Pons (tissue), 1 donor: ENCODE measurements at regions not wholly inside any gene's neighbourhood (a gene's known extent, or its start where the extent isn't known, plus 50 kb on each side); places are given as distances from the start of the nearest gene placed in this dataset.
"Not testable (repeated sequence)": the region's sequence is repeated elsewhere in the genome, so short reads cannot be mapped to it uniquely, and the experiment has no call there.

Experiments
- DNase-seq: peaks from one replicate; pipeline ENCODE4 v3.0.0-alpha.2; 2016; ENCODE audit warnings: low spot score

DNA sequence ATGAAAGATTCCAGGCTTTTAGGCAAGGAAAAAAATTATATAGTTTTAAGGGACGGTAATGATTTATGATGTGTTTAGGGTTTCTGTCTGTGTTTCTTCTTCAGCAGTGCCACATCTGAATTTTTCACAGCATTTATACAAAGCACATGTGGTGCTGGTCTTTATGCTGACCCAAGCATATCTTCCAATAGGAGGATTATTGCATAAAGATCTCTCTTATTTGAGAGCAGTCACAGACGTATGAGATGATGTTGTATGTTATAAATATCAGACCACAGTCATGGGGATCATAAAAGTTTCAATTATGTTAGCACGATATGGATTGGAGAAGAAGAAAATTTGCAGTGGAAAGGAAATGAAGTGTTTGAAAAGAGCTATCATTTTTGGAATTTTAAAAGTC lies 150.9 kb downstream of the RASEF start:
- DNase-seq, result no peak

DNA sequence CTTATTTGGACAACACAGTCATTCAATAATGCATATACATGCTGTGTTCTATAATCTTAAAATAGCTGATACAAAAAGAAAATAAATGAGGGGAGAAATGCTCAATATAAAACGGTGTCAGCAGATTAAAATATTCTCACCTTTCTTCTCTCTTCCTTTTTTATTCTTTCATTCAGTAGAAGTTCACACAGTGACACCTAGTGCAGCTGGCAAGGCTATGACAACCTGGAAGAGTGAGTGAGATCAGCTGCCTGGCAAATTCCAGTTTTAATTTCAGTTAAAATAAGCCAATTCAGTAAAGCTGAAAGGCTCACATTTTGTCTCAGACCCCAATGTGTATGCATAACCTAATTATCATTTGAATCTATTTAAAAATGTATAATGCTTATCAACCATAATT lies 150.3 kb downstream of the RASEF start:
- DNase-seq, result no peak

- DNase-seq, result not testable (repeated sequence)
Observed at GRCh38 chr9:82916238-82916637, 146.7 kb downstream of the RASEF start.

GRCh38 chr9:82920154-82920553 lies 142.8 kb downstream of the RASEF start:
- no peak for DNase-seq

GRCh38 chr9:82922686-82923085 lies 140.3 kb downstream of the RASEF start:
- DNase-seq, result no peak

GRCh38 chr9:82923092-82923911 lies 139.6 kb downstream of the RASEF start:
- DNase-seq, result no peak

DNA sequence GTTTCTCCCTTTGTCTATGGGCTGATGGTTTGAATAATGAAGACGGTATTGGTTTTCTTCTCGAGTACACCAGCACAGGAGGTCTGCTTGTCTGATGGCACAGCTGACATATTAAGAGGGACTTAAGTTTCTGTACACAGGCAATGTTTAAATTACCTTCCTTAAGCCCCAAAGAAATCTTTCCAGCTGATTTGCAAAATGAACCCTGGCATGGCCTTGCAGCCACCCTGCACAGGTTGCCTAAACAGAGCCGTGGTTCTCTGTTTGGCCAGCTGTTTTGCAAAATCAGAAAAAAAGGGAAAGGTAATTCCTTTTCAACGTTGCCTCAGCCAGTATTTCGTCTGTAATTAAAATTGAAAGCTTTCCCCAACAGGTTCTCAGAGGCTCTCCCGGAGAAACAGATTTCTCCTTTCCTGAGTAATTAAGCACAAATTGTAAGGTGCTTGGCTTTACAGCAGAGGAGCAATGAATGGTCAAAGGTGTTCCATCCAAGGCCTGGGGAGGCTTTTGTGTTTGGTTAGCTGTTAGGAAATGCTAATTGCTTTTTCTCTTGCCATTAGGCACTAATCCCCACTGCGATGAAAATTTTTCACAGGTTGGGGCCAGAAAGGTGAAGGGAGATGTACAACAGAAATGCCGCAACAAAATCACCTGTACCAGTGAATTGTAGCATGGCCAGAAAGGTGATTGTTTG lies 138.9 kb downstream of the RASEF start:
- DNase-seq, result no peak
